CD4-positive, CD25-positive, alpha-beta regulatory T cell (primary cell): ENCODE measurements at regions not wholly inside any gene's neighbourhood (a gene's known extent, or its start where the extent isn't known, plus 50 kb on each side); places are given as distances from the start of the nearest gene placed in this dataset.
"Not testable (repeated sequence)": the region's sequence is repeated elsewhere in the genome, so short reads cannot be mapped to it uniquely, and the experiment has no call there.

Source experiments
- ATAC-seq, 2 donors: fragments of 150-1000 bp; cut with Tn5 transposase; one replicate each; pipeline ENCODE4 v1.10.0; 2021; ENCODE audit warnings: low read depth in 2 of 2, moderate number of reproducible peaks in 2 of 2, moderate library complexity in 1 of 2
- DNase-seq, 3 donors: peaks; one replicate each; pipeline versions ENCODE4 v3.0.0 to v3.0.0-alpha.2; 2012 to 2022; ENCODE audit warnings: mixed read lengths in 1 of 3
- H3K27ac ChIP-seq: one replicate; pipeline ENCODE4 v1.7.0; 2013; ENCODE audit warnings: mild to moderate bottlenecking, low read length; ENCODE audit not compliant: insufficient read depth, poor library complexity, severe bottlenecking
- H3K27me3 ChIP-seq: one replicate; pipeline ENCODE4 v1.7.0; 2013; ENCODE audit warnings: low read length; ENCODE audit not compliant: control insufficient read depth, insufficient read depth
- H3K36me3 ChIP-seq: one replicate; pipeline ENCODE4 v1.7.0; 2013; ENCODE audit warnings: mild to moderate bottlenecking, low read length, moderate library complexity; ENCODE audit not compliant: control insufficient read depth, insufficient read depth
- H3K4me1 ChIP-seq: 2 replicates; pipeline ENCODE4 v1.7.0; 2013; ENCODE audit warnings: mild to moderate bottlenecking, low read length; ENCODE audit not compliant: insufficient read depth, control insufficient read depth, poor library complexity, severe bottlenecking
- H3K4me3 ChIP-seq: one replicate; pipeline ENCODE4 v1.7.0; 2013; ENCODE audit warnings: low read depth, mild to moderate bottlenecking, low read length, moderate library complexity
- H3K9me3 ChIP-seq, 2 experiments: 1 replicate in 1 of 2; 2 replicates in 1 of 2; pipeline ENCODE4 v1.7.0; 2013; ENCODE audit warnings: low read length in 2 of 2, mild to moderate bottlenecking in 1 of 2, moderate library complexity in 1 of 2; ENCODE audit not compliant: control insufficient read depth in 2 of 2
- H3K27ac Mint-ChIP-seq, 3 donors: one replicate each; pipeline ENCODE4 v1.8.0; 2020 to 2022; ENCODE audit warnings: mild to moderate bottlenecking in 3 of 3, mixed read lengths in 3 of 3, moderate library complexity in 2 of 3
- H3K27me3 Mint-ChIP-seq: one replicate; pipeline ENCODE4 v1.8.0; 2022; ENCODE audit warnings: mild to moderate bottlenecking, mixed read lengths
- H3K36me3 Mint-ChIP-seq: one replicate; pipeline ENCODE4 v1.8.0; 2020; ENCODE audit warnings: mixed read lengths
- H3K4me1 Mint-ChIP-seq, 4 donors: one replicate each; pipeline ENCODE4 v1.8.0; 2020 to 2022; ENCODE audit warnings: mixed read lengths in 4 of 4, mild to moderate bottlenecking in 1 of 4
- H3K4me3 Mint-ChIP-seq, 4 donors: one replicate each; pipeline ENCODE4 v1.8.0; 2020 to 2022; ENCODE audit warnings: mild to moderate bottlenecking in 4 of 4, mixed read lengths in 4 of 4, moderate library complexity in 3 of 4
- H3K9me3 Mint-ChIP-seq, 7 donors: one replicate each; pipeline ENCODE4 v1.8.0; 2020 to 2022; ENCODE audit warnings: mixed read lengths in 7 of 7, mild to moderate bottlenecking in 3 of 7, moderate library complexity in 2 of 7

- not testable (repeated sequence) for H3K27me3 ChIP-seq, H3K9me3 ChIP-seq, H3K27ac ChIP-seq, H3K4me1 Mint-ChIP-seq, H3K9me3 Mint-ChIP-seq, H3K4me1 ChIP-seq, H3K4me3 Mint-ChIP-seq, DNase-seq, H3K27me3 Mint-ChIP-seq, H3K36me3 Mint-ChIP-seq, H3K4me3 ChIP-seq, ATAC-seq, H3K36me3 ChIP-seq, H3K27ac Mint-ChIP-seq
Observed at GRCh38 chr5:20707634-20708033, 719.6 kb upstream of the CDH18 start.

- no peaks in the 10 kb centered on the region for H3K27me3 ChIP-seq
- H3K27me3 Mint-ChIP-seq: no peaks in the 10 kb centered on the region
- no peak for DNase-seq
- H3K9me3 ChIP-seq: no peaks in the 10 kb centered on the region
- no peaks in the 10 kb centered on the region for H3K4me1 Mint-ChIP-seq
- no peak overlapping the region for H3K27ac Mint-ChIP-seq
- H3K4me1 ChIP-seq: no peaks in the 10 kb centered on the region
- no peaks in the 10 kb centered on the region for H3K36me3 ChIP-seq
- no peak overlapping the region for H3K27ac ChIP-seq
- no peaks in the 10 kb centered on the region for H3K36me3 Mint-ChIP-seq
- no peak for ATAC-seq
- no peak overlapping the region for H3K4me3 Mint-ChIP-seq
- no peak overlapping the region for H3K4me3 ChIP-seq
- H3K9me3 Mint-ChIP-seq: peaks cover 0 to 21% (median 4%) of the 10 kb centered on the region in 7 donors
Observed at GRCh38 chr5:20694121-20694520, 706.1 kb upstream of the CDH18 start.

- no peaks in the 10 kb centered on the region for H3K36me3 ChIP-seq
Observed at GRCh38 chr5:20692913-20693312, 704.9 kb upstream of the CDH18 start.

GRCh38 chr5:20683241-20683940 is 695.4 kb upstream of the CDH18 start:
- H3K9me3 ChIP-seq: peaks cover 2 to 6% of the 10 kb centered on the region in 2 experiments
- no peaks in the 10 kb centered on the region for H3K4me1 Mint-ChIP-seq
- H3K36me3 Mint-ChIP-seq: no peaks in the 10 kb centered on the region
- no peak overlapping the region for H3K4me3 ChIP-seq
- ATAC-seq (no peak), DNase-seq (no peak)
- H3K9me3 Mint-ChIP-seq: peaks cover 0 to 20% (median 6%) of the 10 kb centered on the region in 7 donors
- no peak overlapping the region for H3K27ac ChIP-seq
- no peaks in the 10 kb centered on the region for H3K4me1 ChIP-seq
- H3K27me3 ChIP-seq: no peaks in the 10 kb centered on the region
- H3K27ac Mint-ChIP-seq: no peak overlapping the region
- H3K36me3 ChIP-seq: no peaks in the 10 kb centered on the region
- peak overlapping the region in 1 of 4 donors; percentile 21 for H3K4me3 Mint-ChIP-seq
- H3K27me3 Mint-ChIP-seq: no peaks in the 10 kb centered on the region

More at GRCh38 chr5:20692913-20693312, 704.9 kb upstream of the CDH18 start:
- H3K9me3 Mint-ChIP-seq: peaks cover 0 to 22% (median 4%) of the 10 kb centered on the region in 7 donors
- Histone ChIP-seq H3K4me1 (no peaks in the 10 kb centered on the region), H3K9me3 (no peaks in the 10 kb centered on the region), H3K4me3 (no peak overlapping the region), H3K27ac (no peak overlapping the region), H3K27me3 (no peaks in the 10 kb centered on the region)
- DNase-seq (no peak), ATAC-seq (no peak)
- no peaks in the 10 kb centered on the region for H3K36me3 Mint-ChIP-seq
- no peak overlapping the region for H3K27ac Mint-ChIP-seq
- no peaks in the 10 kb centered on the region for H3K27me3 Mint-ChIP-seq
- H3K4me3 Mint-ChIP-seq: no peak overlapping the region
- no peaks in the 10 kb centered on the region for H3K4me1 Mint-ChIP-seq

- Histone ChIP-seq H3K27me3 (no peaks in the 10 kb centered on the region), H3K27ac (no peak overlapping the region), H3K4me3 (no peak overlapping the region), H3K9me3 (peaks cover 2 to 6% of the 10 kb centered on the region in 2 experiments), H3K4me1 (no peaks in the 10 kb centered on the region), H3K36me3 (no peaks in the 10 kb centered on the region)
- no peaks in the 10 kb centered on the region for H3K27me3 Mint-ChIP-seq
- DNase-seq (no peak), ATAC-seq (no peak)
- H3K9me3 Mint-ChIP-seq: peaks cover 0 to 19% (median 7%) of the 10 kb centered on the region in 7 donors
- H3K4me1 Mint-ChIP-seq: no peaks in the 10 kb centered on the region
- H3K36me3 Mint-ChIP-seq: no peaks in the 10 kb centered on the region
- no peak overlapping the region for H3K4me3 Mint-ChIP-seq
- H3K27ac Mint-ChIP-seq: peak overlapping the region in 1 of 3 donors; percentile 92
Observed at GRCh38 chr5:20680718-20681302, 692.8 kb upstream of the CDH18 start.

- no peak overlapping the region for H3K27ac Mint-ChIP-seq
- H3K4me1 Mint-ChIP-seq: no peaks in the 10 kb centered on the region
- peaks cover 2 to 10% of the 10 kb centered on the region in 2 experiments for H3K9me3 ChIP-seq
- DNase-seq: no peak
- H3K27me3 ChIP-seq: no peaks in the 10 kb centered on the region
- H3K27me3 Mint-ChIP-seq: no peaks in the 10 kb centered on the region
- H3K4me3 ChIP-seq: no peak overlapping the region
- H3K36me3 Mint-ChIP-seq: no peaks in the 10 kb centered on the region
- no peaks in the 10 kb centered on the region for H3K36me3 ChIP-seq
- no peaks in the 10 kb centered on the region for H3K4me1 ChIP-seq
- no peak overlapping the region for H3K4me3 Mint-ChIP-seq
- ATAC-seq: no peak
- H3K27ac ChIP-seq: no peak overlapping the region
- peaks cover 0 to 26% (median 8%) of the 10 kb centered on the region in 7 donors for H3K9me3 Mint-ChIP-seq
Observed at GRCh38 chr5:20678814-20679298, 690.9 kb upstream of the CDH18 start.

GRCh38 chr5:20678386-20678785 is 690.4 kb upstream of the CDH18 start:
- no peak overlapping the region for H3K27ac ChIP-seq
- Mint-ChIP-seq H3K9me3 (peaks cover 0 to 26% (median 8%) of the 10 kb centered on the region in 7 donors), H3K4me3 (no peak overlapping the region), H3K4me1 (no peaks in the 10 kb centered on the region), H3K27ac (no peak overlapping the region), H3K36me3 (no peaks in the 10 kb centered on the region), H3K27me3 (no peaks in the 10 kb centered on the region)
- H3K36me3 ChIP-seq: no peaks in the 10 kb centered on the region
- no peak for ATAC-seq
- no peak for DNase-seq
- no peaks in the 10 kb centered on the region for H3K27me3 ChIP-seq
- peaks cover 2 to 10% of the 10 kb centered on the region in 2 experiments for H3K9me3 ChIP-seq
- H3K4me3 ChIP-seq: no peak overlapping the region
- H3K4me1 ChIP-seq: no peaks in the 10 kb centered on the region

GRCh38 chr5:20660588-20660987 is 672.6 kb upstream of the CDH18 start:
- Histone ChIP-seq H3K27me3 (no peaks in the 10 kb centered on the region), H3K4me1 (no peaks in the 10 kb centered on the region), H3K4me3 (no peak overlapping the region), H3K9me3 (no peaks in the 10 kb centered on the region), H3K27ac (no peak overlapping the region), H3K36me3 (no peaks in the 10 kb centered on the region)
- DNase-seq (no peak), ATAC-seq (no peak)
- Mint-ChIP-seq H3K4me3 (no peak overlapping the region), H3K27me3 (no peaks in the 10 kb centered on the region), H3K27ac (no peak overlapping the region), H3K36me3 (no peaks in the 10 kb centered on the region), H3K9me3 (peaks cover 0 to 21% (median 5%) of the 10 kb centered on the region in 7 donors), H3K4me1 (no peaks in the 10 kb centered on the region)
